DND-41 (cell line): ENCODE measurements at regions not wholly inside any gene's neighbourhood (a gene's known extent, or its start where the extent isn't known, plus 50 kb on each side); places are given as distances from the start of the nearest gene placed in this dataset.

Source experiments
- ATAC-seq: fragments of 200-7000 bp; cut with Tn5 transposase; 3 replicates; pipeline ENCODE4 v1.9.1; 2021; ENCODE audit warnings: low read depth; ENCODE audit not compliant: insufficient read depth
- DNase-seq: peaks from one replicate; pipeline ENCODE4 v3.0.0-alpha.2; 2020
- H2AFZ ChIP-seq: 2 replicates; pipeline ENCODE4 v1.6.0; 2012; ENCODE audit warnings: low read depth, low read length
- H3K27ac ChIP-seq: 2 replicates; pipeline ENCODE4 v1.5.1; 2012; ENCODE audit warnings: low read length, inconsistent platforms
- H3K27me3 ChIP-seq: fragments of 200-600 bp; sonication (generic); 2 replicates; pipeline ENCODE4 v1.6.0; 2012; ENCODE audit warnings: low read length, mild to moderate bottlenecking, inconsistent platforms; ENCODE audit not compliant: insufficient read depth, poor library complexity
- H3K36me3 ChIP-seq: 2 replicates; pipeline ENCODE4 v1.5.1; 2012; ENCODE audit warnings: low read length, inconsistent platforms; ENCODE audit not compliant: insufficient read depth
- H3K4me1 ChIP-seq: 2 replicates; pipeline ENCODE4 v1.5.1; 2012; ENCODE audit warnings: mild to moderate bottlenecking, low read length; ENCODE audit not compliant: insufficient read depth
- H3K4me2 ChIP-seq: 2 replicates; pipeline ENCODE4 v1.6.0; 2012; ENCODE audit warnings: mild to moderate bottlenecking, moderate library complexity, low read length, inconsistent platforms; ENCODE audit not compliant: insufficient read depth
- H3K4me3 ChIP-seq, 2 experiments: fragments of 200-600 bp in 1 of 2; shearing (Covaris generic) in 1 of 2; 2 replicates each; pipeline ENCODE4 v1.5.1; 2012 to 2016; ENCODE audit warnings: inconsistent platforms in 2 of 2, low read length in 2 of 2, mild to moderate bottlenecking in 2 of 2, low read depth in 1 of 2, moderate library complexity in 1 of 2
- H3K79me2 ChIP-seq: 2 replicates; pipeline ENCODE4 v1.6.0; 2012; ENCODE audit warnings: low read length, inconsistent platforms; ENCODE audit not compliant: insufficient read depth
- H3K9ac ChIP-seq: 2 replicates; pipeline ENCODE4 v1.6.0; 2012; ENCODE audit warnings: low read depth, mild to moderate bottlenecking, inconsistent platforms, low read length, moderate library complexity
- H3K9me3 ChIP-seq: 2 replicates; pipeline ENCODE4 v1.5.1; 2012; ENCODE audit warnings: low read length, moderate library complexity, mild to moderate bottlenecking, inconsistent platforms; ENCODE audit not compliant: insufficient read depth, severe bottlenecking
- H4K20me1 ChIP-seq: 2 replicates; pipeline ENCODE4 v1.6.0; 2012; ENCODE audit warnings: low read length; ENCODE audit not compliant: insufficient read depth
- CTCF ChIP-seq: IDR thresholded peaks from 2 replicates; pipeline ENCODE4 v1.5.1; 2012; ENCODE audit warnings: borderline replicate concordance, low read length, moderate library complexity, mild to moderate bottlenecking; ENCODE audit not compliant: poor library complexity, severe bottlenecking; ENCODE audit errors: extremely low read depth
- EZH2 ChIP-seq: IDR thresholded peaks from 3 replicates; pipeline ENCODE4 v1.6.1; 2012; ENCODE audit warnings: borderline replicate concordance, low read depth, mild to moderate bottlenecking, moderate library complexity, low read length, inconsistent platforms; ENCODE audit not compliant: severe bottlenecking

GRCh38 chr13:107803822-107804495, 411.4 kb downstream of the LIG4 start:
- H3K36me3 ChIP-seq, result no peaks in the 10 kb centered on the region
- no peak for TF ChIP-seq CTCF
- TF ChIP-seq EZH2, result no peak
- H3K4me2 ChIP-seq, result no peak overlapping the region
- H3K9ac ChIP-seq, result no peak overlapping the region
- ATAC-seq, result no peak
- H3K27me3 ChIP-seq, result no peaks in the 10 kb centered on the region
- no peaks in the 10 kb centered on the region for H3K4me1 ChIP-seq
- H3K4me3 ChIP-seq, result no peak overlapping the region
- H3K27ac ChIP-seq, result no peak overlapping the region
- no peak overlapping the region for H2AFZ ChIP-seq
- no peak for DNase-seq
- H3K9me3 ChIP-seq, result no peaks in the 10 kb centered on the region
- no peaks in the 10 kb centered on the region for H4K20me1 ChIP-seq
- H3K79me2 ChIP-seq, result no peaks in the 10 kb centered on the region

GRCh38 chr13:107801621-107802020, 413.7 kb downstream of the LIG4 start:
- no peak for DNase-seq
- no peaks in the 10 kb centered on the region for H3K4me1 ChIP-seq

GRCh38 chr13:107799001-107799400, 416.3 kb downstream of the LIG4 start:
- no peaks in the 10 kb centered on the region for H3K36me3 ChIP-seq
- no peak for TF ChIP-seq CTCF
- TF ChIP-seq EZH2, result no peak
- H3K4me3 ChIP-seq, result no peak overlapping the region
- ATAC-seq, result no peak
- DNase-seq, result no peak
- no peaks in the 10 kb centered on the region for H3K9me3 ChIP-seq
- H4K20me1 ChIP-seq, result no peaks in the 10 kb centered on the region
- H2AFZ ChIP-seq, result no peak overlapping the region
- H3K79me2 ChIP-seq, result no peaks in the 10 kb centered on the region
- H3K27ac ChIP-seq, result no peak overlapping the region
- no peaks in the 10 kb centered on the region for H3K27me3 ChIP-seq
- no peak overlapping the region for H3K9ac ChIP-seq
- no peaks in the 10 kb centered on the region for H3K4me1 ChIP-seq
- H3K4me2 ChIP-seq, result no peak overlapping the region

More at GRCh38 chr13:107801621-107802020, 413.7 kb downstream of the LIG4 start:
- Histone ChIP-seq H2AFZ (no peak overlapping the region), H3K27me3 (no peaks in the 10 kb centered on the region), H3K9me3 (no peaks in the 10 kb centered on the region), H3K9ac (no peak overlapping the region), H3K4me3 (no peak overlapping the region), H3K27ac (no peak overlapping the region), H3K79me2 (no peaks in the 10 kb centered on the region), H3K4me2 (no peak overlapping the region), H4K20me1 (no peaks in the 10 kb centered on the region), H3K36me3 (no peaks in the 10 kb centered on the region)
- no peak for TF ChIP-seq EZH2
- no peak for TF ChIP-seq CTCF
- ATAC-seq, result no peak
